ENCODE measurements at regions not wholly inside any gene's neighbourhood (a gene's known extent, or its start where the extent isn't known, plus 50 kb on each side); places are given as distances from the start of the nearest gene placed in this dataset.

- Histone ChIP-seq H3K9me1 (replicated peaks; ENCODE audit: control insufficient read depth, extremely low read depth, insufficient read depth, low read length) (no peaks in the 10 kb centered on the region), H2AFZ (ENCODE audit: low read depth, low read length) (no peak overlapping the region), H3K79me2 (ENCODE audit: control insufficient read depth, insufficient read depth, low read length) (no peaks in the 10 kb centered on the region), H3K4me3 (replicated peaks in 1 of 3; ENCODE audit: insufficient read depth in 1 of 3, low read depth in 1 of 3, low read length in 3 of 3) (no peak overlapping the region), H3K9ac (replicated peaks; ENCODE audit: extremely low read depth, insufficient read depth, low read length) (no peak overlapping the region), H3K36me3 (ENCODE audit: control insufficient read depth in 2 of 2, extremely low read depth in 1 of 2, insufficient read depth in 2 of 2, low read length in 2 of 2) (no peaks in the 10 kb centered on the region), H3K27ac (ENCODE audit: insufficient read depth, low read depth, low read length) (no peak overlapping the region), H3K4me2 (ENCODE audit: insufficient read depth, low read length) (no peak overlapping the region), H3K4me1 (ENCODE audit: control insufficient read depth, extremely low read depth, insufficient read depth, low read length) (no peaks in the 10 kb centered on the region), H3K9me3 (replicated peaks; ENCODE audit: control insufficient read depth, insufficient read depth, low read length) (no peaks in the 10 kb centered on the region), H3K27me3 (ENCODE audit: control insufficient read depth in 2 of 2, insufficient read depth in 2 of 2, low read length in 2 of 2) (no peaks in the 10 kb centered on the region), H4K20me1 (replicated peaks; ENCODE audit: control insufficient read depth, extremely low read depth, insufficient read depth, low read length) (no peaks in the 10 kb centered on the region)
- dilution Hi-C loops (cut with MboI; ENCODE audit: extremely low pct_ligation_motif_present, low sequenced_read_pairs): no loop called here
- no TSS peak for BruUV-seq (replicated peaks)
- TF ChIP-seq FOS (IDR thresholded peaks at IDR 0.05; ENCODE audit: borderline replicate concordance, insufficient read depth, low read length) (no peak), POLR2A (IDR thresholded peaks at IDR 0.05; ENCODE audit: low read depth, low read length) (no peak), POLR2AphosphoS5 (IDR thresholded peaks at IDR 0.05; ENCODE audit: insufficient read depth, low read depth, low read length) (no peak), MAX (IDR thresholded peaks at IDR 0.05; ENCODE audit: insufficient read depth, insufficient read length) (no peak)
- no peak for FAIRE-seq
- POLR2A ChIA-PET: no interaction called here
- CTCF ChIA-PET: no interaction called here
- intact Hi-C loops (cut with micrococcal nuclease): no loop called here
- no peak for DNase-seq (ENCODE audit: low read depth, low spot score)
These were observed 95.6 kb upstream of the ANKEF1 start for GRCh38 chr20:9939231-9939630.

GRCh38 chr20:9935285-9935684 lies 96.4 kb upstream of the PAK5 start:
- Histone ChIP-seq H3K4me2 (ENCODE audit: insufficient read depth, low read length) (no peak overlapping the region), H3K27ac (ENCODE audit: insufficient read depth, low read depth, low read length) (no peak overlapping the region), H3K4me3 (replicated peaks in 1 of 3; ENCODE audit: insufficient read depth in 1 of 3, low read depth in 1 of 3, low read length in 3 of 3) (no peak overlapping the region), H3K36me3 (ENCODE audit: control insufficient read depth in 2 of 2, extremely low read depth in 1 of 2, insufficient read depth in 2 of 2, low read length in 2 of 2) (no peaks in the 10 kb centered on the region), H2AFZ (ENCODE audit: low read depth, low read length) (no peak overlapping the region), H3K9me3 (replicated peaks; ENCODE audit: control insufficient read depth, insufficient read depth, low read length) (no peaks in the 10 kb centered on the region), H4K20me1 (replicated peaks; ENCODE audit: control insufficient read depth, extremely low read depth, insufficient read depth, low read length) (no peaks in the 10 kb centered on the region), H3K9me1 (replicated peaks; ENCODE audit: control insufficient read depth, extremely low read depth, insufficient read depth, low read length) (no peaks in the 10 kb centered on the region), H3K27me3 (ENCODE audit: control insufficient read depth in 2 of 2, insufficient read depth in 2 of 2, low read length in 2 of 2) (no peaks in the 10 kb centered on the region), H3K4me1 (ENCODE audit: control insufficient read depth, extremely low read depth, insufficient read depth, low read length) (no peaks in the 10 kb centered on the region), H3K9ac (replicated peaks; ENCODE audit: extremely low read depth, insufficient read depth, low read length) (no peak overlapping the region), H3K79me2 (ENCODE audit: control insufficient read depth, insufficient read depth, low read length) (no peaks in the 10 kb centered on the region)
- FAIRE-seq: no peak
- ChIA-PET CTCF (no interaction called here), POLR2A (interaction anchor here (0.6 kb wide), 1 partner anchor 1359 kb away, joined by 4 read pairs; no protein-coding TSS in a partner anchor)
- no peak for TF ChIP-seq POLR2A (IDR thresholded peaks at IDR 0.05; ENCODE audit: low read depth, low read length)
- TF ChIP-seq MYC (IDR thresholded peaks at IDR 0.05; ENCODE audit: low read depth, low read length): no peak
- TF ChIP-seq MAX (IDR thresholded peaks at IDR 0.05; ENCODE audit: insufficient read depth, insufficient read length): no peak
- TF ChIP-seq GATA2 (IDR thresholded peaks at IDR 0.05; ENCODE audit: insufficient read depth, insufficient read length, low read depth, low read length): no peak
- no peak for TF ChIP-seq CTCF (IDR thresholded peaks at IDR 0.05; ENCODE audit: extremely low read depth in 1 of 2, insufficient read depth in 1 of 2, low read depth in 1 of 2, low read length in 2 of 2)
- TF ChIP-seq JUN (IDR thresholded peaks at IDR 0.05; ENCODE audit: borderline replicate concordance, insufficient read depth, insufficient read length, low read depth): no peak
- TF ChIP-seq POLR2AphosphoS5 (IDR thresholded peaks at IDR 0.05; ENCODE audit: insufficient read depth, low read depth, low read length): no peak
- no peak for TF ChIP-seq FOS (IDR thresholded peaks at IDR 0.05; ENCODE audit: borderline replicate concordance, insufficient read depth, low read length)
- no peak for TF ChIP-seq EZH2 (IDR thresholded peaks at IDR 0.05; ENCODE audit: borderline replicate concordance, low read depth, low read length, severe bottlenecking)
- intact Hi-C loops (cut with micrococcal nuclease): no loop called here
- no peak for DNase-seq (ENCODE audit: low read depth, low spot score)
- dilution Hi-C loops (cut with MboI; ENCODE audit: extremely low pct_ligation_motif_present, low sequenced_read_pairs): no loop called here
- no TSS peak for BruUV-seq (replicated peaks)

All from endothelial cell of umbilical vein (primary cell).